PFSK-1 (cell line): ENCODE measurements at regions not wholly inside any gene's neighbourhood (a gene's known extent, or its start where the extent isn't known, plus 50 kb on each side); places are given as distances from the start of the nearest gene placed in this dataset.

Source experiments
- FOXP2 ChIP-seq: optimal IDR thresholded peaks from 2 replicates; pipeline ENCODE3; 2011; ENCODE audit warnings: borderline replicate concordance, control low read depth, inconsistent platforms; ENCODE audit not compliant: insufficient read depth; ENCODE audit errors: extremely low read length, extremely low read depth
- POLR2AphosphoS5 ChIP-seq: IDR thresholded peaks from 2 replicates; pipeline ENCODE4 v1.6.1; 2012; ENCODE audit warnings: low read depth, mild to moderate bottlenecking, control low read depth, low read length, moderate library complexity
- REST ChIP-seq, 2 experiments: IDR thresholded peaks; 2 replicates each; pipeline versions ENCODE4 v1.6.1 to v1.8.0; 2011 to 2012; ENCODE audit warnings: low read depth in 2 of 2, low read length in 2 of 2, control low read depth in 1 of 2, inconsistent platforms in 1 of 2, mild to moderate bottlenecking in 1 of 2, moderate library complexity in 1 of 2; ENCODE audit not compliant: insufficient read depth in 1 of 2
- SIN3A ChIP-seq: IDR thresholded peaks from 2 replicates; pipeline ENCODE4 v1.6.1; 2012; ENCODE audit warnings: mild to moderate bottlenecking, low read length, moderate library complexity, borderline replicate concordance; ENCODE audit not compliant: insufficient read depth
- TAF1 ChIP-seq: IDR thresholded peaks from 2 replicates; pipeline ENCODE4 v1.6.1; 2012; ENCODE audit warnings: low read length, control low read depth, borderline replicate concordance; ENCODE audit not compliant: insufficient read depth

DNA sequence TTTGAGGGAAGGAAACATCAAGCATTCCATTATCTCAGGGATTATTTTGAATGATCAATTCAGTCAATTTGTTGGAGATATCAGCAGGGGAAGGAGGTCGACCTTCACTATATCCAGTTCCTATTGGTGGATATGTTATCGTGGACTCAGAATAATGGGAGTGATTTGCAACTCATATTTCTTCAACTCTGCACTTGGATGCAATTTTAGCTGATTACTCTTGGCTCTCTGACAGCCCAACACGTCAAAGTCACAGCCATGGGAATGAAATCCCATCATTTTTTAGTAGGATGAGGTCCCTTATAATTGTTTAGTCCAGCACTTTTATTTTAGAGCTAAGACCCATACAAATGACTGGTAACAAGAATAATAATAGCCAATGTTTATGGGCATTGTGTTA, 371.8 kb upstream of the RPS23 start:
- TF ChIP-seq REST (IDR thresholded peaks at IDR 0.05; ENCODE audit: insufficient read depth in 1 of 2, low read depth in 2 of 2, low read length in 2 of 2) (no peak), SIN3A (no peak), POLR2AphosphoS5 (no peak), FOXP2 (no peak), TAF1 (no peak)

DNA sequence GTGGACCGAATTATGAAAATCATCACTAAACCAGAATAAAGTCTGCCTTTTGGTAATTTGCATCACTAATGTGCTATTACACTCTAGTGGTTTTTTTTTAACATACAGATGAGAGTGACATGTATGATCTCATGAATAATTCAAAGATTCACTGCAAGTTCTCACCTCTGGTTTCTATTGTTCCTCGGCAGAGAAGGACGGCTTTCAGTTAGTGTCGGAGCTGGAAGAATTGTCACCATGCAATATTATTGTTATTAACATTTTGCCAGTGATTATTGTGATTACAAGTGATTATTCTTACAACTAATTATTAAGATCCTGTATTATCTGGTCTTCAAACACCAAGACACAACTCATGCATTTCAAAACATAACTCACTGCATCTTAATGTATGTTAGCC, 366.6 kb upstream of the RPS23 start:
- no peak for TF ChIP-seq REST (IDR thresholded peaks at IDR 0.05; ENCODE audit: insufficient read depth in 1 of 2, low read depth in 2 of 2, low read length in 2 of 2)

DNA sequence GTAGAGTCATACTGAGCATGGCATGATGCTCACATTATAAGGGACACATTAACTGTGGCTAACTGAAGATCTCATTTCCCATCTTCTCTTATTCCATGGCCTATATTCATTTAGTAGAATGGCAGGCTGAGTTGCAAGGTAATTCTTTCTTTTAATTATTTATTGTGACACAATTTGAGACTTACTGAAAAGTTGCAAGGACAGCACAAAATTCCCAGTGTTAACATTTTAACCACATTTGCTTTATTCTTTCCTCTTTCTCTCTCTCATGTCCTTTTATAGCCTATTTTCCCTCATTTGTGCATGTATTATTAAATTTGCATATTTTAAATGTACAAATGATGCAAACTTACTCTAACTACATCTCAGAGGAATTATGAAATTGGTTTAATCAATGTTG, 366.1 kb upstream of the RPS23 start:
- TF ChIP-seq FOXP2 = no peak
- TF ChIP-seq REST (IDR thresholded peaks at IDR 0.05; ENCODE audit: insufficient read depth in 1 of 2, low read depth in 2 of 2, low read length in 2 of 2) = no peak
- no peak for TF ChIP-seq SIN3A
- TF ChIP-seq POLR2AphosphoS5 = no peak
- no peak for TF ChIP-seq TAF1

DNA sequence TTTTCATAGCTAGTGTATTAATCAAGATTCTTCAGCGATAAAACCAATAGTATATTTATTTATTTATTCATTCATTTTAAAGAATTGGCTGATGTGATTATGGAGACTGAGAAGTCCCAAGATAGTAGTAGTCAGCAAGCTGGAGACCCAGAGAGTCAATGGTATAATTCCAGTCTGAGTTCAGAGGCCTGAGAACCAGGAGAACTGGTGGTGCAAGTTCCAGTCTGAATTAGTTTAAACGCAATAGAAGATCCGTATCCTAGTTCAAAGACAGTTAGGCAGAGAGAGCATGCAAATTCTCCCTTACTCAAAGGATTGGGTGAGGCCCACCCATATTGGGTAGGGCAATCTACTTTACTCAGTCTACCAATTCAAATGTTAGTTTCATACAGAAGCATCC, 364.2 kb upstream of the RPS23 start:
- no peak for TF ChIP-seq REST (IDR thresholded peaks at IDR 0.05; ENCODE audit: insufficient read depth in 1 of 2, low read depth in 2 of 2, low read length in 2 of 2)
- TF ChIP-seq FOXP2 = no peak
- TF ChIP-seq SIN3A = no peak

- TF ChIP-seq TAF1 (no peak), REST (IDR thresholded peaks at IDR 0.05; ENCODE audit: insufficient read depth in 1 of 2, low read depth in 2 of 2, low read length in 2 of 2) (no peak), SIN3A (no peak), POLR2AphosphoS5 (no peak), FOXP2 (no peak)
These were observed 363.3 kb upstream of the RPS23 start for GRCh38 chr5:82641331-82642003.
